GM12878 (cell line): ENCODE measurements at regions not wholly inside any gene's neighbourhood (a gene's known extent, or its start where the extent isn't known, plus 50 kb on each side); places are given as distances from the start of the nearest gene placed in this dataset.

Experiments
- ATAC-seq: fragments of 200-7000 bp; cut with Tn5 transposase; 3 replicates; pipeline ENCODE4 v1.9.1; 2020; ENCODE audit warnings: mild to moderate bottlenecking, moderate library complexity
- BruUV-seq: library from RNA; stranded (reverse); fragments of 400-500 nt; replicated peaks from 2 replicates; lab custom pipeline; 2021; lab: Mats Ljungman, UMichigan
- CTCF ChIA-PET: fragments of 300-600 bp; sonication (Branson Sonifier 250); formaldehyde crosslinking; extraction: SDS; loops from one replicate; lab custom pipeline; 2021; ENCODE audit warnings: inconsistent platforms; lab: Yijun Ruan, JAX
- POLR2A ChIA-PET: fragments of 350-600 bp; formaldehyde crosslinking; extraction: SDS; loops from one replicate; lab custom pipeline; 2021; ENCODE audit warnings: inconsistent platforms; lab: Charles Lee
- RAD21 ChIA-PET: fragments of 300-600 bp; sonication (Branson Sonifier 250); formaldehyde crosslinking; loops from one replicate; lab custom pipeline; 2023; ENCODE audit warnings: antibody characterized with exemption; ENCODE audit not compliant: unreplicated experiment; lab: Charles Lee
- SMC1A ChIA-PET: fragments of 300-600 bp; sonication (Branson Sonifier 250); formaldehyde crosslinking; loops from one replicate; lab custom pipeline; 2023; ENCODE audit not compliant: unreplicated experiment, uncharacterized antibody; lab: Charles Lee
- DNase-seq: peaks from one replicate; pipeline ENCODE4 v3.0.0-alpha.2; 2011; ENCODE audit warnings: low read depth, low spot score
- FAIRE-seq: peaks from 3 replicates; lab custom pipeline; 2011; peaks lifted over from hg19 to GRCh38; lab: Jason Lieb, UNC
- H2AFZ ChIP-seq: 2 replicates; pipeline ENCODE4 v1.6.0; 2011; ENCODE audit warnings: low read depth, low read length, control low read depth; ENCODE audit not compliant: control insufficient read depth
- H3K27ac ChIP-seq: 2 replicates; pipeline ENCODE4 v1.5.1; 2011; ENCODE audit warnings: control low read depth; ENCODE audit not compliant: control insufficient read depth, insufficient read depth
- H3K27me3 ChIP-seq, 2 experiments: replicated peaks in 1 of 2; 2 replicates each; pipeline versions ENCODE4 v1.6.0 to v1.6.1; 2011; ENCODE audit warnings: low read length in 1 of 2; ENCODE audit not compliant: control insufficient read depth in 2 of 2, insufficient read depth in 2 of 2
- H3K36me3 ChIP-seq, 2 experiments: 2 replicates each; pipeline ENCODE4 v1.5.1; 2011; ENCODE audit warnings: low read length in 1 of 2; ENCODE audit not compliant: control insufficient read depth in 2 of 2, insufficient read depth in 2 of 2
- H3K4me1 ChIP-seq: 2 replicates; pipeline ENCODE4 v1.6.1; 2011; ENCODE audit warnings: mild to moderate bottlenecking, low read length, moderate library complexity, mixed read lengths; ENCODE audit not compliant: control insufficient read depth, insufficient read depth
- H3K4me2 ChIP-seq: 2 replicates; pipeline ENCODE4 v1.6.0; 2011; ENCODE audit warnings: control low read depth; ENCODE audit not compliant: control insufficient read depth, insufficient read depth
- H3K4me3 ChIP-seq: fragments of 200-600 bp; sonication (generic); 2 replicates; pipeline ENCODE4 v1.5.1; 2016
- H3K79me2 ChIP-seq: 2 replicates; pipeline ENCODE4 v1.6.0; 2011; ENCODE audit warnings: low read length; ENCODE audit not compliant: control insufficient read depth, insufficient read depth
- H3K9ac ChIP-seq: 2 replicates; pipeline ENCODE4 v1.8.0; 2011; ENCODE audit warnings: low read length, control low read depth, mixed read lengths; ENCODE audit not compliant: control insufficient read depth, insufficient read depth
- H3K9me3 ChIP-seq: replicated peaks from 3 replicates; pipeline ENCODE4 v1.5.1; 2011; ENCODE audit warnings: mild to moderate bottlenecking, low read length; ENCODE audit not compliant: control insufficient read depth, insufficient read depth
- H4K20me1 ChIP-seq: 2 replicates; pipeline ENCODE4 v1.6.0; 2011; ENCODE audit not compliant: control insufficient read depth, insufficient read depth
- CHD1 ChIP-seq: IDR thresholded peaks from 2 replicates; pipeline ENCODE4 v1.6.1; 2012; ENCODE audit warnings: low read depth, low read length, improper control_type of control experiment
- CHD4 ChIP-seq: fragments of 200-600 bp; sonication (generic); IDR thresholded peaks from 2 replicates; pipeline ENCODE4 v1.6.1; 2016; ENCODE audit warnings: mild to moderate bottlenecking
- MXI1 ChIP-seq: fragments of 150-350 bp; IDR thresholded peaks from 2 replicates; pipeline ENCODE4 v1.6.1; 2011; ENCODE audit warnings: low read depth, mild to moderate bottlenecking, inconsistent platforms, low read length, improper control_type of control experiment
- NR2C1 ChIP-seq: fragments of 450-650 bp; IDR thresholded peaks from 2 replicates; pipeline ENCODE4 v1.6.1; 2017; ENCODE audit warnings: antibody characterized with exemption, mild to moderate bottlenecking, moderate library complexity
- NR2C2 ChIP-seq: IDR thresholded peaks from 2 replicates; pipeline ENCODE4 v1.6.1; 2011; ENCODE audit warnings: borderline replicate concordance, low read depth; ENCODE audit not compliant: control insufficient read depth, insufficient read length
- POU2F2 ChIP-seq: IDR thresholded peaks from 3 replicates; pipeline ENCODE4 v1.6.1; 2011; ENCODE audit warnings: low read depth, mild to moderate bottlenecking, low read length, borderline replicate concordance
- ZNF207 ChIP-seq: fragments of 450-650 bp; IDR thresholded peaks from 2 replicates; pipeline ENCODE4 v1.6.1; 2014; ENCODE audit warnings: antibody characterized with exemption, mild to moderate bottlenecking, borderline replicate concordance
- WGBS: methylation state at CpG from one replicate; pipeline ENCODE4 v1.1.6; 2016; ENCODE audit warnings: low lambda C conversion rate; ENCODE audit not compliant: insufficient replicate concordance, insufficient coverage; ENCODE audit errors: missing lambda C conversion rate; 5-methylcytosine and 5-hydroxymethylcytosine counted together
- in situ Hi-C: fragments of 300-500 bp; cut with MboI; formaldehyde crosslinking; loops from 9 replicates; pipeline ENCODE4 v1.14.3; 2018; ENCODE audit warnings: mixed read lengths
- intact Hi-C: fragments of 100-400 bp; cut with micrococcal nuclease; formaldehyde crosslinking; loops from one replicate; pipeline ENCODE4 v1.14.2; 2022; ENCODE audit not compliant: unreplicated experiment
- TF ChIP-seq, protein P1 (sequence below), 3 experiments: IDR thresholded peaks in 2 of 3; conservative IDR thresholded peaks in 1 of 3; 2 replicates each; pipeline ENCODE4 v1.5.1; 2011; ENCODE audit warnings: low read depth in 3 of 3, low read length in 3 of 3, mild to moderate bottlenecking in 3 of 3, control low read depth in 2 of 3, moderate library complexity in 2 of 3, inconsistent platforms in 1 of 3, mixed read lengths in 1 of 3; ENCODE audit not compliant: control insufficient read depth in 2 of 3, insufficient read depth in 1 of 3; ENCODE audit errors: extremely low read depth in 1 of 3

GRCh38 chr3:177781686-177782161 lies 584.4 kb upstream of the TBL1XR1 start (continued):
- TF ChIP-seq, protein P1, sequence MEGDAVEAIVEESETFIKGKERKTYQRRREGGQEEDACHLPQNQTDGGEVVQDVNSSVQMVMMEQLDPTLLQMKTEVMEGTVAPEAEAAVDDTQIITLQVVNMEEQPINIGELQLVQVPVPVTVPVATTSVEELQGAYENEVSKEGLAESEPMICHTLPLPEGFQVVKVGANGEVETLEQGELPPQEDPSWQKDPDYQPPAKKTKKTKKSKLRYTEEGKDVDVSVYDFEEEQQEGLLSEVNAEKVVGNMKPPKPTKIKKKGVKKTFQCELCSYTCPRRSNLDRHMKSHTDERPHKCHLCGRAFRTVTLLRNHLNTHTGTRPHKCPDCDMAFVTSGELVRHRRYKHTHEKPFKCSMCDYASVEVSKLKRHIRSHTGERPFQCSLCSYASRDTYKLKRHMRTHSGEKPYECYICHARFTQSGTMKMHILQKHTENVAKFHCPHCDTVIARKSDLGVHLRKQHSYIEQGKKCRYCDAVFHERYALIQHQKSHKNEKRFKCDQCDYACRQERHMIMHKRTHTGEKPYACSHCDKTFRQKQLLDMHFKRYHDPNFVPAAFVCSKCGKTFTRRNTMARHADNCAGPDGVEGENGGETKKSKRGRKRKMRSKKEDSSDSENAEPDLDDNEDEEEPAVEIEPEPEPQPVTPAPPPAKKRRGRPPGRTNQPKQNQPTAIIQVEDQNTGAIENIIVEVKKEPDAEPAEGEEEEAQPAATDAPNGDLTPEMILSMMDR (IDR thresholded peaks at IDR 0.05 in 2 of 3, conservative IDR thresholded peaks at IDR 0.05 in 1 of 3; ENCODE audit: control insufficient read depth in 2 of 3, extremely low read depth in 1 of 3, insufficient read depth in 1 of 3, low read depth in 3 of 3, low read length in 3 of 3): no peak
- TF ChIP-seq NR2C1 (no peak), MXI1 (no peak), NR2C2 (no peak)

DNA sequence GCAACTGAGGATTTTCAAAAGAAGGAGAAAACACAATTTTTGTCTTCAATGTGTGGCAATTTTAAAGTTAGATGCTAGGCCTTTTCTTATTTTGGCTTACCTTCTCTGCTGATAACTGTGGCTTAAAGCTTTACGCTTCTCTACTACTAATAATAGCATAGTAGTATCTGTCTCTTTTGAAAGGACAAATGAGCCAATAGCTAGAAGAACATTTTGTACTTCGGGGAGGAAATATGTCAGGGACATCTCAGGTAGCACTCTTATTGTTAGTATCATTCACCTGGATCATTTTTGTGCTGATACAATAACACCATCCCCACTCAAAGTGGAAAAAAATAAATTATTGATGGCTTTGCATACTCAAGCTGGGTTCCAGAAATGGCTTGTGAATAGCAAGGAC lies 586.1 kb upstream of the TBL1XR1 start:
- no peak overlapping the region for H3K4me2 ChIP-seq
- in situ Hi-C loops (loop anchor here (5.0 kb wide), 1 partner anchor 726 kb away; no protein-coding TSS in a partner anchor), intact Hi-C loops (no loop called here)
- H4K20me1 ChIP-seq: no peaks in the 10 kb centered on the region
- H3K27me3 ChIP-seq: no peaks in the 10 kb centered on the region; a peak in 1 of 4 replicates
- no TSS peak for BruUV-seq
- H3K9ac ChIP-seq: no peak overlapping the region
- H3K4me3 ChIP-seq: no peak overlapping the region
- H2AFZ ChIP-seq: no peak overlapping the region
- no peak overlapping the region for H3K27ac ChIP-seq
- no peaks in the 10 kb centered on the region; the same call in 2 of the 3 replicates for H3K9me3 ChIP-seq
- RAD21 ChIA-PET: no interaction called here
- FAIRE-seq (no peak), ATAC-seq (no peak), DNase-seq (no peak)
- H3K4me1 ChIP-seq: no peaks in the 10 kb centered on the region
- no peaks in the 10 kb centered on the region for H3K79me2 ChIP-seq
- H3K36me3 ChIP-seq: no peaks in the 10 kb centered on the region
- 48% methylated on average over 2 of the region's 2 CpGs for WGBS
- TF ChIP-seq CHD4 (no peak), ZNF207 (no peak), CHD1 (no peak), POU2F2 (no peak)
- SMC1A ChIA-PET: no interaction called here
- CTCF ChIA-PET: no interaction called here
- POLR2A ChIA-PET: no interaction called here
